SK-N-SH (cell line): ENCODE measurements at regions not wholly inside any gene's neighbourhood (a gene's known extent, or its start where the extent isn't known, plus 50 kb on each side); places are given as distances from the start of the nearest gene placed in this dataset.

Source experiments
- CTCF ChIA-PET: fragments of 300-600, 350-600 bp; formaldehyde crosslinking; extraction: SDS; loops from one replicate; lab custom pipeline; 2021; lab: Yijun Ruan, JAX
- POLR2A ChIA-PET: fragments of 350-600 bp; sonication (Branson Sonifier 250); formaldehyde crosslinking; extraction: SDS; loops from one replicate; lab custom pipeline; 2020; ENCODE audit warnings: antibody characterized with exemption, inconsistent platforms; lab: Yijun Ruan, JAX
- DNase-seq: peaks from one replicate; pipeline ENCODE4 v3.0.0; 2012
- H2AFZ ChIP-seq: fragments of 200-600 bp; sonication (generic); 2 replicates; pipeline ENCODE4 v1.8.1; 2016; ENCODE audit warnings: antibody characterized with exemption, mild to moderate bottlenecking, low read depth
- H3F3A ChIP-seq: fragments of 200-600 bp; sonication (generic); replicated peaks from 2 replicates; pipeline ENCODE3; 2016; ENCODE audit warnings: antibody characterized with exemption, mild to moderate bottlenecking; ENCODE audit not compliant: insufficient read depth
- H3K27ac ChIP-seq, 2 experiments: fragments of 200-500 bp in 1 of 2; fragments of 200-600 bp in 1 of 2; sonication (Bioruptor generic) in 1 of 2; sonication (generic), shearing (Covaris generic) in 1 of 2; 2 replicates each; pipeline versions ENCODE4 v1.5.1 to v1.6.1; 2014 to 2016; ENCODE audit warnings: low read depth in 2 of 2, inconsistent platforms in 1 of 2, low read length in 1 of 2, mild to moderate bottlenecking in 1 of 2, mixed read lengths in 1 of 2
- H3K27me3 ChIP-seq: fragments of 200-600 bp; sonication (generic), shearing (Covaris generic); 2 replicates; pipeline ENCODE4 v1.6.1; 2016; ENCODE audit warnings: mixed run types; ENCODE audit not compliant: insufficient read depth
- H3K36me3 ChIP-seq, 2 experiments: fragments of 200-500 bp in 1 of 2; fragments of 200-600 bp in 1 of 2; sonication (Bioruptor generic) in 1 of 2; sonication (generic) in 1 of 2; replicated peaks in 1 of 2; 2 replicates each; pipeline versions ENCODE3 to v1.5.1; 2014 to 2016; ENCODE audit warnings: low read length in 1 of 2, mild to moderate bottlenecking in 1 of 2; ENCODE audit not compliant: insufficient read depth in 2 of 2, control insufficient read depth in 1 of 2
- H3K4me1 ChIP-seq, 2 experiments: fragments of 200-500 bp in 1 of 2; fragments of 200-600 bp in 1 of 2; sonication (Bioruptor generic) in 1 of 2; sonication (generic), shearing (Covaris generic) in 1 of 2; 2 replicates each; pipeline versions ENCODE4 v1.5.1 to v1.6.1; 2014 to 2016; ENCODE audit warnings: low read depth in 1 of 2, low read length in 1 of 2, mixed run types in 1 of 2; ENCODE audit not compliant: insufficient read depth in 2 of 2, control insufficient read depth in 1 of 2
- H3K4me2 ChIP-seq: fragments of 200-600 bp; sonication (generic), shearing (Covaris generic); 2 replicates; pipeline ENCODE4 v1.6.1; 2017; ENCODE audit warnings: mixed run types
- H3K4me3 ChIP-seq, 2 experiments: fragments of 200-500 bp in 1 of 2; fragments of 200-600 bp in 1 of 2; sonication (Bioruptor generic) in 1 of 2; sonication (generic), shearing (Covaris generic) in 1 of 2; 2 replicates each; pipeline versions ENCODE4 v1.5.1 to v1.8.1; 2014 to 2016; ENCODE audit warnings: low read depth in 2 of 2, inconsistent platforms in 1 of 2, low read length in 1 of 2, mild to moderate bottlenecking in 1 of 2, mixed read lengths in 1 of 2, moderate library complexity in 1 of 2
- H3K79me2 ChIP-seq: fragments of 200-600 bp; sonication (generic); 2 replicates; pipeline ENCODE4 v1.8.1; 2017; ENCODE audit warnings: mild to moderate bottlenecking; ENCODE audit not compliant: insufficient read depth
- H3K9ac ChIP-seq: fragments of 200-600 bp; sonication (generic); 2 replicates; pipeline ENCODE4 v1.6.1; 2017; ENCODE audit warnings: mixed run types
- H3K9me2 ChIP-seq: fragments of 200-600 bp; sonication (generic); 2 replicates; pipeline ENCODE4 v1.6.1; 2017; ENCODE audit warnings: mixed run types
- H3K9me3 ChIP-seq: fragments of 200-600 bp; sonication (generic); 2 replicates; pipeline ENCODE4 v1.6.1; 2017; ENCODE audit warnings: mixed run types, mild to moderate bottlenecking, moderate library complexity
- H4K20me1 ChIP-seq: fragments of 200-600 bp; sonication (generic); 2 replicates; pipeline ENCODE4 v1.6.1; 2017; ENCODE audit warnings: mild to moderate bottlenecking, mixed run types; ENCODE audit not compliant: insufficient read depth
- CHD2 ChIP-seq: fragments of 150-350 bp; IDR thresholded peaks from 2 replicates; pipeline ENCODE4 v1.6.1; 2018; ENCODE audit warnings: low read length; ENCODE audit not compliant: partially characterized antibody
- ELF1 ChIP-seq: IDR thresholded peaks from 2 replicates; pipeline ENCODE4 v1.4.0; 2012
- EP300 ChIP-seq, 2 experiments: IDR thresholded peaks; 2 replicates each; pipeline versions ENCODE4 v1.4.0 to v1.6.1; 2012; ENCODE audit warnings: borderline replicate concordance in 1 of 2, low read depth in 1 of 2, low read length in 1 of 2
- EZH2phosphoT487 ChIP-seq: fragments of 200-600 bp; sonication (generic); IDR thresholded peaks from 2 replicates; pipeline ENCODE4 v1.6.1; 2017; ENCODE audit warnings: low read depth, mixed run types, mild to moderate bottlenecking, antibody characterized with exemption, moderate library complexity, borderline replicate concordance
- FOSL2 ChIP-seq: IDR thresholded peaks from 2 replicates; pipeline ENCODE4 v1.4.0; 2012; ENCODE audit warnings: low read depth, mild to moderate bottlenecking, moderate library complexity, borderline replicate concordance
- GATA2 ChIP-seq: sonication (generic); formaldehyde crosslinking; IDR thresholded peaks from 2 replicates; pipeline ENCODE4 v1.5.0; 2020; ENCODE audit warnings: mild to moderate bottlenecking, missing genetic modification reagents
- POLR2AphosphoS5 ChIP-seq: IDR thresholded peaks from 2 replicates; pipeline ENCODE4 v1.6.1; 2012; ENCODE audit warnings: low read depth, low read length
- RAD21 ChIP-seq: IDR thresholded peaks from 2 replicates; pipeline ENCODE4 v1.6.1; 2012; ENCODE audit warnings: mild to moderate bottlenecking, low read length
- RCOR1 ChIP-seq: fragments of 150-350 bp; IDR thresholded peaks from 2 replicates; pipeline ENCODE4 v1.6.1; 2017; ENCODE audit warnings: antibody characterized with exemption, low read length
- RXRA ChIP-seq: IDR thresholded peaks from 2 replicates; pipeline ENCODE4 v1.4.0; 2012; ENCODE audit warnings: low read depth, mild to moderate bottlenecking, borderline replicate concordance
- TAF1 ChIP-seq: IDR thresholded peaks from 2 replicates; pipeline ENCODE4 v1.6.1; 2012; ENCODE audit warnings: low read depth, mild to moderate bottlenecking, low read length, moderate library complexity, borderline replicate concordance
- TCF12 ChIP-seq: IDR thresholded peaks from 2 replicates; pipeline ENCODE4 v1.4.0; 2012
- YY1 ChIP-seq: IDR thresholded peaks from 2 replicates; pipeline ENCODE4 v1.4.0; 2012; ENCODE audit warnings: low read depth, mild to moderate bottlenecking
- ZBTB33 ChIP-seq: IDR thresholded peaks from 2 replicates; pipeline ENCODE4 v1.4.0; 2012; ENCODE audit warnings: low read depth, borderline replicate concordance
- WGBS: methylation state at CpG from one replicate; pipeline ENCODE4 v1.1.6; 2017; ENCODE audit warnings: low lambda C conversion rate; 5-methylcytosine and 5-hydroxymethylcytosine counted together

GRCh38 chr10:3990307-3990706, 205.3 kb upstream of the KLF6 start:
- POLR2A ChIA-PET = no interaction called here
- no peak overlapping the region for H2AFZ ChIP-seq

GRCh38 chr10:3987143-3987974, 202.3 kb upstream of the KLF6 start:
- Histone ChIP-seq H4K20me1 (no peaks in the 10 kb centered on the region), H3F3A (no peaks in the 10 kb centered on the region), H3K9me2 (no peaks in the 10 kb centered on the region), H3K4me3 (no peak overlapping the region), H2AFZ (no peak overlapping the region), H3K9ac (no peak overlapping the region), H3K36me3 (no peaks in the 10 kb centered on the region), H3K4me1 (peaks cover 0 to 16% of the 10 kb centered on the region in 2 experiments; a peak in 2 of 4 replicates), H3K9me3 (no peaks in the 10 kb centered on the region), H3K27ac (peak overlapping the region; percentile 13 to 69; a peak in 3 of 4 replicates), H3K27me3 (no peaks in the 10 kb centered on the region), H3K79me2 (no peaks in the 10 kb centered on the region), H3K4me2 (no peak overlapping the region)
- DNase-seq = peak; percentile 36
- 57% methylated on average over 6 of the region's 9 CpGs for WGBS
- TF ChIP-seq CHD2 (peak; percentile 39), EP300 (IDR thresholded peaks at IDR 0.05; ENCODE audit: borderline replicate concordance in 1 of 2, low read depth in 1 of 2, low read length in 1 of 2) (peak in 1 of 2 experiments; percentile 45; a peak in 1 of 4 replicates), GATA2 (CRISPR knock-in tag) (no peak), TAF1 (no peak), TCF12 (peak; percentile 60), RCOR1 (no peak), EZH2phosphoT487 (no peak), YY1 (no peak), RXRA (no peak), RAD21 (peak; percentile 12; the same call in 1 of the 2 replicates), ZBTB33 (no peak), FOSL2 (no peak)
- ChIA-PET POLR2A (no interaction called here), CTCF (no interaction called here)

More at GRCh38 chr10:3990307-3990706, 205.3 kb upstream of the KLF6 start:
- no peak overlapping the region for H3K4me3 ChIP-seq
- H3K36me3 ChIP-seq = no peaks in the 10 kb centered on the region
- no peak overlapping the region for H3K4me2 ChIP-seq
- no peaks in the 10 kb centered on the region for H4K20me1 ChIP-seq
- no peak overlapping the region for H3K9ac ChIP-seq
- H3K9me3 ChIP-seq = no peaks in the 10 kb centered on the region
- no peak overlapping the region for H3K27ac ChIP-seq
- no peaks in the 10 kb centered on the region for H3K9me2 ChIP-seq
- H3F3A ChIP-seq = peaks cover 5% of the 10 kb centered on the region
- CTCF ChIA-PET = interaction anchor here (0.6 to 1.5 kb wide), 3 partner anchors 154 to 750 kb away, joined by 3 read pairs; no protein-coding TSS in a partner anchor
- peaks cover 0 to 16% of the 10 kb centered on the region in 2 experiments; a peak in 2 of 4 replicates for H3K4me1 ChIP-seq
- H3K27me3 ChIP-seq = no peaks in the 10 kb centered on the region
- 94% methylated on average over 5 of the region's 5 CpGs for WGBS
- TF ChIP-seq ELF1 (no peak), RCOR1 (no peak), POLR2AphosphoS5 (no peak), RAD21 (no peak)
- no peak for DNase-seq
- H3K79me2 ChIP-seq = no peaks in the 10 kb centered on the region
